HL-60 (cell line): ENCODE measurements at regions not wholly inside any gene's neighbourhood (a gene's known extent, or its start where the extent isn't known, plus 50 kb on each side); places are given as distances from the start of the nearest gene placed in this dataset.

ENCODE experiments used
- DNase-seq, 2 experiments: peaks; one replicate each; pipeline ENCODE4 v3.0.0-alpha.2; 2010 to 2020; ENCODE audit warnings: low read depth in 1 of 2, low spot score in 1 of 2
- H3K27ac ChIP-seq: fragments of 250-450 bp; sonication (Bioruptor Pico); replicated peaks from 2 replicates; pipeline ENCODE4 v1.5.1; 2020; ENCODE audit warnings: mild to moderate bottlenecking, moderate library complexity
- H3K27me3 ChIP-seq: fragments of 250-450 bp; sonication (Bioruptor Pico); 2 replicates; pipeline ENCODE4 v1.5.1; 2021; ENCODE audit warnings: mild to moderate bottlenecking, moderate library complexity; ENCODE audit not compliant: insufficient read depth, poor library complexity, severe bottlenecking
- H3K4me3 ChIP-seq: replicated peaks from 2 replicates; pipeline ENCODE4 v1.5.1; 2011; ENCODE audit warnings: mild to moderate bottlenecking, control low read depth, low read length; ENCODE audit not compliant: insufficient read depth
- GABPA ChIP-seq: IDR thresholded peaks from 2 replicates; pipeline ENCODE4 v1.6.1; 2012; ENCODE audit warnings: low read depth
- POLR2AphosphoS5 ChIP-seq: IDR thresholded peaks from 2 replicates; pipeline ENCODE4 v1.6.1; 2012; ENCODE audit warnings: low read depth
- SPI1 ChIP-seq: IDR thresholded peaks from 2 replicates; pipeline ENCODE4 v1.6.1; 2012; ENCODE audit warnings: low read depth, mild to moderate bottlenecking, borderline replicate concordance
- TF ChIP-seq, protein P1 (sequence below): IDR thresholded peaks from 2 replicates; pipeline ENCODE4 v1.6.1; 2012; ENCODE audit warnings: low read depth; ENCODE audit not compliant: insufficient replicate concordance
- TF ChIP-seq, protein P2 (sequence below): IDR thresholded peaks from one replicate; pipeline ENCODE4 v1.5.1; 2011; ENCODE audit warnings: low read length, control low read depth, inconsistent platforms; ENCODE audit not compliant: insufficient read depth

DNA sequence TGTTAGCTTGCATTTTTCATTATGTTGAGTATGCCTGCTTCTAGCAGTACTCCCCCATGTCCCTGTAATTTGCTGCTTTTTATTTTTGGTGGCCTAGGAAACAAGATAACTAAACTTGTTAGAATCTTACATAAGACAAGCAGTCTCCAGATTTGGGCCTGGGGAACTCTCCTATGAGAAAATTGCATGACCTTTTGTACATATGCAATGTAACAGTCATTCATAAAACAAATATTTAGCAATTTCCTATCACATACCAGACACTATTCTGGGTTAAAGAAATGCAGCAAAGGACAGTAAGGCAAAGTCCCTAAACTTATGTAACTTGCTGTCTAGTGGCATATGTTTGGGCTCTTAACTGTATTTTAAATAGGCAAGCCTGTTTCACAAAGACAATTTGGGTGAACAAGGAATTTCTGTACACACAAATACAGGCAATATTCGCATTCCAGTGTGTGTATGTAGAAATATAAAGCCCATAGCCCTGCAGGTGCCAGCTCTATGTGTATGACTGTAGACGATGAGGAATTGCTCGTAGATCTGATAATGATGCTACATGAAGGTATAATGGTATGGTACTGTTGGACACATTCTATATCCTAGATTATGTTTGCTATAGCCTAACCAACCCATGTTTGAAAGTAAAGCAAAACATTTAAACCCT lies 305.2 kb upstream of the CITED2 start:
- Histone ChIP-seq H3K27me3 (no peaks in the 10 kb centered on the region), H3K4me3 (no peak overlapping the region), H3K27ac (peak overlapping the region; percentile 57)
- TF ChIP-seq, protein P1, sequence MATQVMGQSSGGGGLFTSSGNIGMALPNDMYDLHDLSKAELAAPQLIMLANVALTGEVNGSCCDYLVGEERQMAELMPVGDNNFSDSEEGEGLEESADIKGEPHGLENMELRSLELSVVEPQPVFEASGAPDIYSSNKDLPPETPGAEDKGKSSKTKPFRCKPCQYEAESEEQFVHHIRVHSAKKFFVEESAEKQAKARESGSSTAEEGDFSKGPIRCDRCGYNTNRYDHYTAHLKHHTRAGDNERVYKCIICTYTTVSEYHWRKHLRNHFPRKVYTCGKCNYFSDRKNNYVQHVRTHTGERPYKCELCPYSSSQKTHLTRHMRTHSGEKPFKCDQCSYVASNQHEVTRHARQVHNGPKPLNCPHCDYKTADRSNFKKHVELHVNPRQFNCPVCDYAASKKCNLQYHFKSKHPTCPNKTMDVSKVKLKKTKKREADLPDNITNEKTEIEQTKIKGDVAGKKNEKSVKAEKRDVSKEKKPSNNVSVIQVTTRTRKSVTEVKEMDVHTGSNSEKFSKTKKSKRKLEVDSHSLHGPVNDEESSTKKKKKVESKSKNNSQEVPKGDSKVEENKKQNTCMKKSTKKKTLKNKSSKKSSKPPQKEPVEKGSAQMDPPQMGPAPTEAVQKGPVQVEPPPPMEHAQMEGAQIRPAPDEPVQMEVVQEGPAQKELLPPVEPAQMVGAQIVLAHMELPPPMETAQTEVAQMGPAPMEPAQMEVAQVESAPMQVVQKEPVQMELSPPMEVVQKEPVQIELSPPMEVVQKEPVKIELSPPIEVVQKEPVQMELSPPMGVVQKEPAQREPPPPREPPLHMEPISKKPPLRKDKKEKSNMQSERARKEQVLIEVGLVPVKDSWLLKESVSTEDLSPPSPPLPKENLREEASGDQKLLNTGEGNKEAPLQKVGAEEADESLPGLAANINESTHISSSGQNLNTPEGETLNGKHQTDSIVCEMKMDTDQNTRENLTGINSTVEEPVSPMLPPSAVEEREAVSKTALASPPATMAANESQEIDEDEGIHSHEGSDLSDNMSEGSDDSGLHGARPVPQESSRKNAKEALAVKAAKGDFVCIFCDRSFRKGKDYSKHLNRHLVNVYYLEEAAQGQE = no peak
- TF ChIP-seq SPI1 = no peak
- no peak for TF ChIP-seq GABPA
- no peak for TF ChIP-seq POLR2AphosphoS5
- TF ChIP-seq, protein P2, sequence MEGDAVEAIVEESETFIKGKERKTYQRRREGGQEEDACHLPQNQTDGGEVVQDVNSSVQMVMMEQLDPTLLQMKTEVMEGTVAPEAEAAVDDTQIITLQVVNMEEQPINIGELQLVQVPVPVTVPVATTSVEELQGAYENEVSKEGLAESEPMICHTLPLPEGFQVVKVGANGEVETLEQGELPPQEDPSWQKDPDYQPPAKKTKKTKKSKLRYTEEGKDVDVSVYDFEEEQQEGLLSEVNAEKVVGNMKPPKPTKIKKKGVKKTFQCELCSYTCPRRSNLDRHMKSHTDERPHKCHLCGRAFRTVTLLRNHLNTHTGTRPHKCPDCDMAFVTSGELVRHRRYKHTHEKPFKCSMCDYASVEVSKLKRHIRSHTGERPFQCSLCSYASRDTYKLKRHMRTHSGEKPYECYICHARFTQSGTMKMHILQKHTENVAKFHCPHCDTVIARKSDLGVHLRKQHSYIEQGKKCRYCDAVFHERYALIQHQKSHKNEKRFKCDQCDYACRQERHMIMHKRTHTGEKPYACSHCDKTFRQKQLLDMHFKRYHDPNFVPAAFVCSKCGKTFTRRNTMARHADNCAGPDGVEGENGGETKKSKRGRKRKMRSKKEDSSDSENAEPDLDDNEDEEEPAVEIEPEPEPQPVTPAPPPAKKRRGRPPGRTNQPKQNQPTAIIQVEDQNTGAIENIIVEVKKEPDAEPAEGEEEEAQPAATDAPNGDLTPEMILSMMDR = no peak
- DNase-seq = peak; percentile 36 to 37

DNA sequence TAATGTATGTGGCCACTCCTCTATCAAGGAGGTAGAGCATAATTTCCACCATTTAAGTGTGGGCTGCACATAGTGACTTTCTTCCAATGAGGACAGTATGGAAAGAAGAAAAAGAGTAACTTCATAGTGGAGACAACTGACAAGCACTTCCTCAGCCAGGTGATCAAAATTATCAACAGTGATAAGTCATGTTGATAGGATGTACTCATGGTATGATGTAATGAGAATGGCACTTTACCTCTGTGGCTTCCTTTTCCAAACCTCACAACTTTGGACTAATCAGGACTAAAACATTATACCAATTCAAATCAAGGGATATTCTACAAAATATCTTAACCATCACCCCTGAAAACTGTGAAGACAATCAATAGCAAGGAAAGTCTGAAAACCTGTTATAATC lies 302.3 kb upstream of the CITED2 start:
- Histone ChIP-seq H3K4me3 (no peak overlapping the region), H3K27me3 (no peaks in the 10 kb centered on the region), H3K27ac (no peak overlapping the region)
- no peak for DNase-seq
- TF ChIP-seq, protein P1 = no peak
- TF ChIP-seq, protein P2 = no peak
- TF ChIP-seq SPI1 (no peak), GABPA (no peak), POLR2AphosphoS5 (no peak)

DNA sequence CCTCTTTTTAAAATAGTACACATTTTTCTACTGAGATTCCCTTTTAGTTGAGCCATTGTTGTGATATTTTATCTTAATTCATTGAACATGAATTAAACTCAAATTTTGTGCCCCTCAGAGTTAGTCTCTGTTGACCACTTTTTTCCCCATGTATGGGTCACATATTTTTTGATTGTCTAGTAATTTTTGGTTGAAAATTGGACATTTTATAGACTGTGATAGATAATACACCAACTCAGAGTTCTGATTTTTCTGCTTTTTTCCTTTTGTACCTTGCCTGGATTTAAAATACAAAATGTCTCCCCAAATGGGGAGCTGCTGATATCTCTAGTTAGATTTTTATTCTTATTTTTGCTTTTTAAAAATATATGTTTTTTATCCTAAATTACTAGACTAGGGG lies 291.8 kb upstream of the CITED2 start:
- TF ChIP-seq, protein P1 = no peak
- TF ChIP-seq GABPA (no peak), SPI1 (no peak), POLR2AphosphoS5 (no peak)
- TF ChIP-seq, protein P2 = no peak
- Histone ChIP-seq H3K27ac (no peak overlapping the region), H3K4me3 (no peak overlapping the region), H3K27me3 (no peaks in the 10 kb centered on the region)
- DNase-seq = no peak
